ENCODE measurements at regions not wholly inside any gene's neighbourhood (a gene's known extent, or its start where the extent isn't known, plus 50 kb on each side); places are given as distances from the start of the nearest gene placed in this dataset.

DNA sequence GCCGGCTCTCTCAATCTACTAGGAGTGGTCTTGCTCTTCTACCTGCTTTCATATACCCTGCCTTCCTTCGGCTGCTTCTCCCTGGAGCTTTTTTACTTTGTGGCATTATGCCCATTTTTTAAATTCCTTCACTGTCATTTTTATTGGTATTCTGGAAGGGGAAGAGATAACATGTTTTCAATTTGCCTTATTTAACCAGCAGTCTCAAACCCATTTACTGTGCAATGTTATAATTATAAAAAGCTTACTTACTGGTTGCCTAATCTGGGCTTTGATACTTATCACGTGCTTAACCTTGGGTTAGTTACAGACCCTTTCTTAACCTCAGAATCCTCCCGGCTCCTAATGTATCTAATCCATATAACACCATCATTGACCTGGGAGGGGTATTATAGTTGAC lies 128.1 kb downstream of the SIPA1L2 start:
- Histone ChIP-seq H3K27ac (ENCODE audit: low read depth, low read length) (no peak overlapping the region), H3K36me3 (ENCODE audit: control insufficient read depth, insufficient read depth, low read length) (peaks cover 9% of the 10 kb centered on the region), H3K27me3 (ENCODE audit: control insufficient read depth, insufficient read depth, low read length, poor library complexity, severe bottlenecking) (no peaks in the 10 kb centered on the region), H3K9ac (ENCODE audit: extremely low read depth, low read length, poor library complexity, severe bottlenecking) (no peak overlapping the region), H3K9me3 (ENCODE audit: control insufficient read depth, low read length) (no peaks in the 10 kb centered on the region), H3K4me3 (ENCODE audit: low read length) (no peak overlapping the region), H3K4me1 (ENCODE audit: control insufficient read depth, insufficient read depth, low read length) (peaks cover 20% of the 10 kb centered on the region)
- H3K9me3 Mint-ChIP-seq, result no peaks in the 10 kb centered on the region
- TF ChIP-seq, protein P1, sequence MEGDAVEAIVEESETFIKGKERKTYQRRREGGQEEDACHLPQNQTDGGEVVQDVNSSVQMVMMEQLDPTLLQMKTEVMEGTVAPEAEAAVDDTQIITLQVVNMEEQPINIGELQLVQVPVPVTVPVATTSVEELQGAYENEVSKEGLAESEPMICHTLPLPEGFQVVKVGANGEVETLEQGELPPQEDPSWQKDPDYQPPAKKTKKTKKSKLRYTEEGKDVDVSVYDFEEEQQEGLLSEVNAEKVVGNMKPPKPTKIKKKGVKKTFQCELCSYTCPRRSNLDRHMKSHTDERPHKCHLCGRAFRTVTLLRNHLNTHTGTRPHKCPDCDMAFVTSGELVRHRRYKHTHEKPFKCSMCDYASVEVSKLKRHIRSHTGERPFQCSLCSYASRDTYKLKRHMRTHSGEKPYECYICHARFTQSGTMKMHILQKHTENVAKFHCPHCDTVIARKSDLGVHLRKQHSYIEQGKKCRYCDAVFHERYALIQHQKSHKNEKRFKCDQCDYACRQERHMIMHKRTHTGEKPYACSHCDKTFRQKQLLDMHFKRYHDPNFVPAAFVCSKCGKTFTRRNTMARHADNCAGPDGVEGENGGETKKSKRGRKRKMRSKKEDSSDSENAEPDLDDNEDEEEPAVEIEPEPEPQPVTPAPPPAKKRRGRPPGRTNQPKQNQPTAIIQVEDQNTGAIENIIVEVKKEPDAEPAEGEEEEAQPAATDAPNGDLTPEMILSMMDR (conservative IDR thresholded peaks at IDR 0.05), result no peak
- H3K27me3 Mint-ChIP-seq (ENCODE audit: insufficient read depth), result no peaks in the 10 kb centered on the region
- DNase-seq, result no peak
- peaks cover 36% of the 10 kb centered on the region for H3K4me1 Mint-ChIP-seq
- 76 to 100% methylated on average over 1 to 4 of the region's 4 CpGs for WGBS, 2 experiments (ENCODE audit: insufficient coverage in 1 of 2, insufficient read length in 1 of 2)
- H3K27ac Mint-ChIP-seq, result no peak overlapping the region
- H3K36me3 Mint-ChIP-seq (ENCODE audit: low read depth), result peaks cover 3% of the 10 kb centered on the region
- H3K4me3 Mint-ChIP-seq, result no peak overlapping the region

DNA sequence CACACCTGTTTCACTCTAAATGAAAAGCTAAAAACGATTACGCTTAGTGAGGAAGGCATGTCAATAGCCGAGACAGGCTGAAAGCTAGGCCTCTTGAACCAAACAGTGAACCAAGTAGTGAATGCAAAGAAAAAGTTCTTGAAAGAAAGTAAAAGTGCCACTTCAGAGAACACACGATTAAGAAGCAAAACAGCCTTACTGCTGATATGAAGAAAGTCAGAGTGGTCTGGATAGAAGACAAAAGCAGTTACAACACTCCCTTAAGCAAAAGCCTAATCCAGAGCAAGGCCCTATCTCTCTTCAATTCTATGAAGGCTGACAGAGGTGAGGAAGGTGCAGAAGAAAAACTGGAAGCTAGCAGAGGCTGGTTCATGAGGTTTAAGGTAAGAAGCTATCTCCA lies 130.7 kb downstream of the SIPA1L2 start:
- no peak overlapping the region for H3K4me3 ChIP-seq (ENCODE audit: low read length)
- H3K4me1 Mint-ChIP-seq, result peaks cover 33% of the 10 kb centered on the region
- H3K4me1 ChIP-seq (ENCODE audit: control insufficient read depth, insufficient read depth, low read length), result peaks cover 20% of the 10 kb centered on the region
- peak overlapping the region; percentile 1 for H3K27ac Mint-ChIP-seq
- no peak for DNase-seq
- no peaks in the 10 kb centered on the region for H3K27me3 ChIP-seq (ENCODE audit: control insufficient read depth, insufficient read depth, low read length, poor library complexity, severe bottlenecking)
- H3K9me3 Mint-ChIP-seq, result no peaks in the 10 kb centered on the region
- H3K36me3 Mint-ChIP-seq (ENCODE audit: low read depth), result peaks cover under 1% of the 10 kb centered on the region
- H3K4me3 Mint-ChIP-seq, result no peak overlapping the region
- no peak overlapping the region for H3K27ac ChIP-seq (ENCODE audit: low read depth, low read length)
- no peaks in the 10 kb centered on the region for H3K9me3 ChIP-seq (ENCODE audit: control insufficient read depth, low read length)
- WGBS, 2 experiments (ENCODE audit: insufficient coverage in 1 of 2, insufficient read length in 1 of 2), result 84 to 86% methylated on average over 4 of the region's 4 CpGs
- peaks cover 6% of the 10 kb centered on the region for H3K36me3 ChIP-seq (ENCODE audit: control insufficient read depth, insufficient read depth, low read length)
- TF ChIP-seq, protein P1 (conservative IDR thresholded peaks at IDR 0.05), result no peak
- no peak overlapping the region for H3K9ac ChIP-seq (ENCODE audit: extremely low read depth, low read length, poor library complexity, severe bottlenecking)
- H3K27me3 Mint-ChIP-seq (ENCODE audit: insufficient read depth), result no peaks in the 10 kb centered on the region

DNA sequence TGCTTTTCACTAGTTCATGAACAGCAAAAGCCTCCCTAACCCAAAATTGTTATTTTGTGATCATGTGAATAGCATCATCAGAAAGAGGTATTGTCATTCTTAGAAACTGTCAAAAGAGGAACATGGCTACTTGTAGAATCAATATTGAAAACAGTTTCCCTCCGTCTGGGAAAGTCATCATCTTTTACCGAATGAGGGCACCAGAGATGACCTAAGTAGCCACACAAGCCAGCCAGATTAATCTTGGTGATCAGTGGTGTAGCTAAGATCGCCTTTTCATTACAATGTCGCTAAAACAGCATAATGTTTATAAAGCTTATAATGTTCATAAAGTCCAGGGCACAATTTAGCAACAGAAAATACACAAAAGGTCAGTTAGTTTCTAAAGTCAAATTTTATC lies 136.1 kb downstream of the SIPA1L2 start:
- no peak overlapping the region for H3K27ac ChIP-seq (ENCODE audit: low read depth, low read length)
- peaks cover 6% of the 10 kb centered on the region for H3K4me1 Mint-ChIP-seq
- H3K27me3 ChIP-seq (ENCODE audit: control insufficient read depth, insufficient read depth, low read length, poor library complexity, severe bottlenecking), result no peaks in the 10 kb centered on the region
- H3K27ac Mint-ChIP-seq, result no peak overlapping the region
- no peak overlapping the region for H3K4me3 Mint-ChIP-seq
- TF ChIP-seq, protein P1 (conservative IDR thresholded peaks at IDR 0.05), result no peak
- DNase-seq, result no peak
- H3K4me3 ChIP-seq (ENCODE audit: low read length), result no peak overlapping the region
- peaks cover 40% of the 10 kb centered on the region for H3K36me3 Mint-ChIP-seq (ENCODE audit: low read depth)
- H3K27me3 Mint-ChIP-seq (ENCODE audit: insufficient read depth), result no peaks in the 10 kb centered on the region
- H3K9ac ChIP-seq (ENCODE audit: extremely low read depth, low read length, poor library complexity, severe bottlenecking), result no peak overlapping the region
- H3K9me3 Mint-ChIP-seq, result no peaks in the 10 kb centered on the region
- H3K4me1 ChIP-seq (ENCODE audit: control insufficient read depth, insufficient read depth, low read length), result peaks cover 6% of the 10 kb centered on the region
- no peaks in the 10 kb centered on the region for H3K9me3 ChIP-seq (ENCODE audit: control insufficient read depth, low read length)
- H3K36me3 ChIP-seq (ENCODE audit: control insufficient read depth, insufficient read depth, low read length), result peaks cover 51% of the 10 kb centered on the region
- 93 to 100% methylated on average over 4 of the region's 4 CpGs for WGBS, 2 experiments (ENCODE audit: insufficient coverage in 1 of 2, insufficient read length in 1 of 2)

All from endodermal cell (in vitro differentiated cells).